ENCODE measurements at regions not wholly inside any gene's neighbourhood (a gene's known extent, or its start where the extent isn't known, plus 50 kb on each side); places are given as distances from the start of the nearest gene placed in this dataset.
"Not testable (repeated sequence)": the region's sequence is repeated elsewhere in the genome, so short reads cannot be mapped to it uniquely, and the experiment has no call there.

GRCh38 chr5:104024538-104024937, 461.9 kb upstream of the NUDT12 start:
- Histone ChIP-seq H3K27me3 (no peaks in the 10 kb centered on the region), H3K9me3 (no peaks in the 10 kb centered on the region), H3K4me1 (no peaks in the 10 kb centered on the region), H3K36me3 (no peaks in the 10 kb centered on the region), H3K27ac (no peak overlapping the region), H3K4me3 (no peak overlapping the region)
- TF ChIP-seq CTCF (IDR thresholded peaks at IDR 0.05): no peak
- DNase-seq (ENCODE audit: low spot score): no peak

- no peaks in the 10 kb centered on the region for H3K27me3 ChIP-seq
- no peaks in the 10 kb centered on the region for H3K36me3 ChIP-seq
- DNase-seq (ENCODE audit: low spot score): no peak
- TF ChIP-seq CTCF (IDR thresholded peaks at IDR 0.05): no peak
- no peak overlapping the region for H3K27ac ChIP-seq
- H3K4me3 ChIP-seq: no peak overlapping the region
- no peaks in the 10 kb centered on the region for H3K9me3 ChIP-seq
- no peaks in the 10 kb centered on the region for H3K4me1 ChIP-seq
These were observed 461.1 kb upstream of the NUDT12 start for GRCh38 chr5:104023739-104024138.

- no peak for DNase-seq (ENCODE audit: low spot score)
- Histone ChIP-seq H3K36me3 (no peaks in the 10 kb centered on the region), H3K9me3 (peaks cover 0 to 3% of the 10 kb centered on the region in 2 donors), H3K4me1 (no peaks in the 10 kb centered on the region), H3K27me3 (no peaks in the 10 kb centered on the region), H3K4me3 (no peak overlapping the region), H3K27ac (no peak overlapping the region)
- no peak for TF ChIP-seq CTCF (IDR thresholded peaks at IDR 0.05)
These were observed 457.4 kb upstream of the NUDT12 start for GRCh38 chr5:104019956-104020355.

- H3K9me3 ChIP-seq: peaks cover 0 to 3% of the 10 kb centered on the region in 2 donors
- TF ChIP-seq CTCF (IDR thresholded peaks at IDR 0.05): no peak
- no peak for DNase-seq (ENCODE audit: low spot score)
- no peak overlapping the region for H3K27ac ChIP-seq
- no peaks in the 10 kb centered on the region for H3K4me1 ChIP-seq
- H3K4me3 ChIP-seq: no peak overlapping the region
- no peaks in the 10 kb centered on the region for H3K36me3 ChIP-seq
- no peaks in the 10 kb centered on the region for H3K27me3 ChIP-seq
These were observed 455.7 kb upstream of the NUDT12 start for GRCh38 chr5:104018299-104018698.

- no peak overlapping the region for H3K27ac ChIP-seq
- peaks cover 0 to 3% of the 10 kb centered on the region in 2 donors for H3K9me3 ChIP-seq
- no peak overlapping the region for H3K4me3 ChIP-seq
- DNase-seq (ENCODE audit: low spot score): no peak
- no peaks in the 10 kb centered on the region for H3K4me1 ChIP-seq
- H3K27me3 ChIP-seq: no peaks in the 10 kb centered on the region
- no peak for TF ChIP-seq CTCF (IDR thresholded peaks at IDR 0.05)
- H3K36me3 ChIP-seq: no peaks in the 10 kb centered on the region
These were observed 454.1 kb upstream of the NUDT12 start for GRCh38 chr5:104016646-104017045.

- Histone ChIP-seq H3K27ac (no peak overlapping the region), H3K4me1 (no peaks in the 10 kb centered on the region)
- no peak for TF ChIP-seq CTCF (IDR thresholded peaks at IDR 0.05)
These were observed 453.2 kb upstream of the NUDT12 start for GRCh38 chr5:104015765-104016164.

GRCh38 chr5:104002783-104003182, 440.2 kb upstream of the NUDT12 start:
- not testable (repeated sequence) for H3K27ac ChIP-seq

More at GRCh38 chr5:104015765-104016164, 453.2 kb upstream of the NUDT12 start:
- Histone ChIP-seq H3K9me3 (peaks cover 0 to 3% of the 10 kb centered on the region in 2 donors), H3K36me3 (no peaks in the 10 kb centered on the region), H3K27me3 (no peaks in the 10 kb centered on the region), H3K4me3 (no peak overlapping the region)
- DNase-seq (ENCODE audit: low spot score): no peak

More at GRCh38 chr5:104002783-104003182, 440.2 kb upstream of the NUDT12 start:
- H3K4me1 ChIP-seq; H3K27me3 ChIP-seq; H3K36me3 ChIP-seq; H3K4me3 ChIP-seq; DNase-seq (ENCODE audit: low spot score); H3K9me3 ChIP-seq: not testable (repeated sequence)
